Ishikawa (cell line): ENCODE measurements at regions not wholly inside any gene's neighbourhood (a gene's known extent, or its start where the extent isn't known, plus 50 kb on each side); places are given as distances from the start of the nearest gene placed in this dataset.

Experiments
- CEBPB ChIP-seq: IDR thresholded peaks from 2 replicates; pipeline ENCODE4 v1.6.1; 2012
- CREB1 ChIP-seq: IDR thresholded peaks from 2 replicates; pipeline ENCODE4 v1.6.1; 2012; ENCODE audit warnings: low read depth
- EP300 ChIP-seq: IDR thresholded peaks from 2 replicates; pipeline ENCODE4 v1.6.1; 2012; ENCODE audit warnings: borderline replicate concordance
- FOXM1 ChIP-seq: IDR thresholded peaks from 2 replicates; pipeline ENCODE4 v1.6.1; 2012; ENCODE audit warnings: low read depth, borderline replicate concordance
- RAD21 ChIP-seq: IDR thresholded peaks from 2 replicates; pipeline ENCODE4 v1.6.1; 2012; ENCODE audit warnings: low read depth
- TAF1 ChIP-seq: IDR thresholded peaks from 2 replicates; pipeline ENCODE4 v1.6.1; 2012; ENCODE audit warnings: low read depth, mild to moderate bottlenecking
- TCF12 ChIP-seq: IDR thresholded peaks from 2 replicates; pipeline ENCODE4 v1.6.1; 2012; ENCODE audit warnings: low read depth
- TEAD4 ChIP-seq: IDR thresholded peaks from 2 replicates; pipeline ENCODE4 v1.6.1; 2012
- YY1 ChIP-seq: IDR thresholded peaks from 2 replicates; pipeline ENCODE4 v1.6.1; 2012; ENCODE audit warnings: low read depth
- ZBTB7A ChIP-seq: IDR thresholded peaks from 2 replicates; pipeline ENCODE4 v1.6.1; 2012; ENCODE audit warnings: low read depth
- TF ChIP-seq, protein P1 (sequence below): IDR thresholded peaks from 2 replicates; pipeline ENCODE4 v1.6.1; 2012; ENCODE audit warnings: low read depth, mild to moderate bottlenecking
- TF ChIP-seq, protein P2 (sequence below): IDR thresholded peaks from 2 replicates; pipeline ENCODE4 v1.6.1; 2012
- TF ChIP-seq, protein P3 (sequence below): IDR thresholded peaks from 2 replicates; pipeline ENCODE4 v1.6.1; 2012

DNA sequence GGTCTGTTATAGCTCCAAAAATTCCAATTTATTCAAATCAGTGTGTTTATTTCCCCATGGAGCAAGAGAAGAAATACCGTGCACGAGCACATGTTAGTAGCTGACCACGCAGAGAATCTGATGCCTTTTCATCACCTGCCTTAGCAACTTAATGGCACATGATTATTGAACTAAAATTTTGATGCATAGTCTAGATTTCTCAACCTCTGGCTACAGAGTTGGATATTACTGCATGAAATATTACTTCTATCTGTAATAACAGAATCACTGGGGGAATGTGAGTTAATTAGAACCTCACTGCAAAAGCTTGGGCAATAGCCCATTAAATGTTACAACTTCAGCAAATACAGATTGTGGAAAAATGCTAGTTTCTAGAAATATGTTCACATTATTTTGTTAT, 335.8 kb downstream of the FLRT2 start:
- TF ChIP-seq, protein P1, sequence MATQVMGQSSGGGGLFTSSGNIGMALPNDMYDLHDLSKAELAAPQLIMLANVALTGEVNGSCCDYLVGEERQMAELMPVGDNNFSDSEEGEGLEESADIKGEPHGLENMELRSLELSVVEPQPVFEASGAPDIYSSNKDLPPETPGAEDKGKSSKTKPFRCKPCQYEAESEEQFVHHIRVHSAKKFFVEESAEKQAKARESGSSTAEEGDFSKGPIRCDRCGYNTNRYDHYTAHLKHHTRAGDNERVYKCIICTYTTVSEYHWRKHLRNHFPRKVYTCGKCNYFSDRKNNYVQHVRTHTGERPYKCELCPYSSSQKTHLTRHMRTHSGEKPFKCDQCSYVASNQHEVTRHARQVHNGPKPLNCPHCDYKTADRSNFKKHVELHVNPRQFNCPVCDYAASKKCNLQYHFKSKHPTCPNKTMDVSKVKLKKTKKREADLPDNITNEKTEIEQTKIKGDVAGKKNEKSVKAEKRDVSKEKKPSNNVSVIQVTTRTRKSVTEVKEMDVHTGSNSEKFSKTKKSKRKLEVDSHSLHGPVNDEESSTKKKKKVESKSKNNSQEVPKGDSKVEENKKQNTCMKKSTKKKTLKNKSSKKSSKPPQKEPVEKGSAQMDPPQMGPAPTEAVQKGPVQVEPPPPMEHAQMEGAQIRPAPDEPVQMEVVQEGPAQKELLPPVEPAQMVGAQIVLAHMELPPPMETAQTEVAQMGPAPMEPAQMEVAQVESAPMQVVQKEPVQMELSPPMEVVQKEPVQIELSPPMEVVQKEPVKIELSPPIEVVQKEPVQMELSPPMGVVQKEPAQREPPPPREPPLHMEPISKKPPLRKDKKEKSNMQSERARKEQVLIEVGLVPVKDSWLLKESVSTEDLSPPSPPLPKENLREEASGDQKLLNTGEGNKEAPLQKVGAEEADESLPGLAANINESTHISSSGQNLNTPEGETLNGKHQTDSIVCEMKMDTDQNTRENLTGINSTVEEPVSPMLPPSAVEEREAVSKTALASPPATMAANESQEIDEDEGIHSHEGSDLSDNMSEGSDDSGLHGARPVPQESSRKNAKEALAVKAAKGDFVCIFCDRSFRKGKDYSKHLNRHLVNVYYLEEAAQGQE = no peak
- TF ChIP-seq EP300 = no peak
- TF ChIP-seq YY1 = no peak
- TF ChIP-seq, protein P2, sequence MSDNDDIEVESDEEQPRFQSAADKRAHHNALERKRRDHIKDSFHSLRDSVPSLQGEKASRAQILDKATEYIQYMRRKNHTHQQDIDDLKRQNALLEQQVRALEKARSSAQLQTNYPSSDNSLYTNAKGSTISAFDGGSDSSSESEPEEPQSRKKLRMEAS = no peak
- no peak for TF ChIP-seq RAD21
- no peak for TF ChIP-seq CEBPB
- no peak for TF ChIP-seq FOXM1
- TF ChIP-seq TAF1 = no peak
- no peak for TF ChIP-seq CREB1
- TF ChIP-seq TCF12 = no peak
- TF ChIP-seq, protein P3, sequence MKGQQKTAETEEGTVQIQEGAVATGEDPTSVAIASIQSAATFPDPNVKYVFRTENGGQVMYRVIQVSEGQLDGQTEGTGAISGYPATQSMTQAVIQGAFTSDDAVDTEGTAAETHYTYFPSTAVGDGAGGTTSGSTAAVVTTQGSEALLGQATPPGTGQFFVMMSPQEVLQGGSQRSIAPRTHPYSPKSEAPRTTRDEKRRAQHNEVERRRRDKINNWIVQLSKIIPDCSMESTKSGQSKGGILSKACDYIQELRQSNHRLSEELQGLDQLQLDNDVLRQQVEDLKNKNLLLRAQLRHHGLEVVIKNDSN = no peak
- TF ChIP-seq ZBTB7A = no peak
- TF ChIP-seq TEAD4 = no peak
